HEK293 (cell line): ENCODE measurements at regions not wholly inside any gene's neighbourhood (a gene's known extent, or its start where the extent isn't known, plus 50 kb on each side); places are given as distances from the start of the nearest gene placed in this dataset.

ENCODE experiments used
- MYNN ChIP-seq: fragments of 450-650 bp; formaldehyde crosslinking; IDR thresholded peaks from 2 replicates; pipeline ENCODE4 v1.5.1; 2016; ENCODE audit warnings: missing biosample characterization, missing genetic modification characterization, borderline replicate concordance
- REST ChIP-seq: fragments of 450-650 bp; formaldehyde crosslinking; IDR thresholded peaks from 2 replicates; pipeline ENCODE4 v1.5.1; 2016; ENCODE audit warnings: missing biosample characterization, missing genetic modification characterization
- SCRT2 ChIP-seq: fragments of 450-650 bp; formaldehyde crosslinking; IDR thresholded peaks from 2 replicates; pipeline ENCODE4 v1.5.1; 2016; ENCODE audit warnings: missing biosample characterization, missing genetic modification characterization
- ZBTB17 ChIP-seq: fragments of 450-650 bp; formaldehyde crosslinking; IDR thresholded peaks from 2 replicates; pipeline ENCODE4 v1.5.1; 2016; ENCODE audit warnings: missing biosample characterization, missing genetic modification characterization
- ZBTB7A ChIP-seq: fragments of 450-650 bp; formaldehyde crosslinking; IDR thresholded peaks from 2 replicates; pipeline ENCODE4 v1.5.1; 2016; ENCODE audit warnings: low read depth, missing biosample characterization, missing genetic modification characterization
- ZNF585B ChIP-seq: fragments of 450-650 bp; formaldehyde crosslinking; IDR thresholded peaks from 2 replicates; pipeline ENCODE4 v1.5.1; 2016; ENCODE audit warnings: missing biosample characterization, missing genetic modification characterization
- ZNF624 ChIP-seq: fragments of 450-650 bp; formaldehyde crosslinking; IDR thresholded peaks from 2 replicates; pipeline ENCODE4 v1.5.1; 2017; ENCODE audit warnings: missing biosample characterization, missing genetic modification characterization
- TF ChIP-seq, protein P1 (sequence below): fragments of 450-650 bp; formaldehyde crosslinking; IDR thresholded peaks from 2 replicates; pipeline ENCODE4 v1.5.1; 2016; ENCODE audit warnings: missing biosample characterization, missing genetic modification characterization
- TF ChIP-seq, protein P2 (sequence below): fragments of 450-650 bp; IDR thresholded peaks from 2 replicates; pipeline ENCODE4 v1.5.1; 2018; ENCODE audit warnings: missing biosample characterization, missing genetic modification characterization

DNA sequence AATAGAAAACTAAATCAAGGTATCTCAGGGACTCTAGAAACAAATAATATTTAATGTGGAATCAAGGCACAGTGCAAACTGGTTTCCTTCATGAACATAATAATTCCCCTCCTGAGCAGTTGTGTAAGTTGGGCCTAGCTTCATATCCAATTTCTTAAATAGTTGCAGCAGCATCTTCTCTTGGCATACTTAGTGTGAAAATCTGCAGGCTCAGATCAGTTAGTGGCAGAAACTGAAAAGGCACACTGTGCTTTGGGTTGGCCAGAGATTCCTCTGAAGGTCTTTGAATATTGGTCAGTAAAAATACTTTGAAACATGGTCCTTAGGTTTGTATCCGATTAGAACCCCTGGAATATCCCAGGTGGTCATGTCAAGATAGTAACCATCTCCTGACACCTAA lies 52.5 kb downstream of the CHRM3 start:
- TF ChIP-seq SCRT2 (tag by site-specific recombination) (no peak), REST (tag by site-specific recombination) (no peak), ZNF624 (tag by site-specific recombination) (no peak), MYNN (tag by site-specific recombination) (no peak), ZBTB17 (tag by site-specific recombination) (no peak), ZNF585B (tag by site-specific recombination) (no peak), ZBTB7A (tag by site-specific recombination) (no peak)
- TF ChIP-seq, protein P1, sequence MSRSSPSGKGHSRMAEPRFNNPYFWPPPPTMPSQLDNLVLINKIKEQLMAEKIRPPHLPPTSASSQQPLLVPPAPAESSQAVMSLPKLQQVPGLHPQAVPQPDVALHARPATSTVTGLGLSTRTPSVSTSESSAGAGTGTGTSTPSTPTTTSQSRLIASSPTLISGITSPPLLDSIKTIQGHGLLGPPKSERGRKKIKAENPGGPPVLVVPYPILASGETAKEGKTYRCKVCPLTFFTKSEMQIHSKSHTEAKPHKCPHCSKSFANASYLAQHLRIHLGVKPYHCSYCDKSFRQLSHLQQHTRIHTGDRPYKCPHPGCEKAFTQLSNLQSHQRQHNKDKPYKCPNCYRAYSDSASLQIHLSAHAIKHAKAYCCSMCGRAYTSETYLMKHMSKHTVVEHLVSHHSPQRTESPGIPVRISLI: no peak
- TF ChIP-seq, protein P2, sequence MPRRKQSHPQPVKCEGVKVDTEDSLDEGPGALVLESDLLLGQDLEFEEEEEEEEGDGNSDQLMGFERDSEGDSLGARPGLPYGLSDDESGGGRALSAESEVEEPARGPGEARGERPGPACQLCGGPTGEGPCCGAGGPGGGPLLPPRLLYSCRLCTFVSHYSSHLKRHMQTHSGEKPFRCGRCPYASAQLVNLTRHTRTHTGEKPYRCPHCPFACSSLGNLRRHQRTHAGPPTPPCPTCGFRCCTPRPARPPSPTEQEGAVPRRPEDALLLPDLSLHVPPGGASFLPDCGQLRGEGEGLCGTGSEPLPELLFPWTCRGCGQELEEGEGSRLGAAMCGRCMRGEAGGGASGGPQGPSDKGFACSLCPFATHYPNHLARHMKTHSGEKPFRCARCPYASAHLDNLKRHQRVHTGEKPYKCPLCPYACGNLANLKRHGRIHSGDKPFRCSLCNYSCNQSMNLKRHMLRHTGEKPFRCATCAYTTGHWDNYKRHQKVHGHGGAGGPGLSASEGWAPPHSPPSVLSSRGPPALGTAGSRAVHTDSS: no peak
